GM12872 (cell line): ENCODE measurements at regions not wholly inside any gene's neighbourhood (a gene's known extent, or its start where the extent isn't known, plus 50 kb on each side); places are given as distances from the start of the nearest gene placed in this dataset.

Source experiments
- TF ChIP-seq, protein P1 (sequence below): IDR thresholded peaks from 3 replicates; pipeline ENCODE4 v1.5.1; 2011; ENCODE audit warnings: low read depth, mild to moderate bottlenecking, low read length, moderate library complexity; ENCODE audit not compliant: insufficient read depth

DNA sequence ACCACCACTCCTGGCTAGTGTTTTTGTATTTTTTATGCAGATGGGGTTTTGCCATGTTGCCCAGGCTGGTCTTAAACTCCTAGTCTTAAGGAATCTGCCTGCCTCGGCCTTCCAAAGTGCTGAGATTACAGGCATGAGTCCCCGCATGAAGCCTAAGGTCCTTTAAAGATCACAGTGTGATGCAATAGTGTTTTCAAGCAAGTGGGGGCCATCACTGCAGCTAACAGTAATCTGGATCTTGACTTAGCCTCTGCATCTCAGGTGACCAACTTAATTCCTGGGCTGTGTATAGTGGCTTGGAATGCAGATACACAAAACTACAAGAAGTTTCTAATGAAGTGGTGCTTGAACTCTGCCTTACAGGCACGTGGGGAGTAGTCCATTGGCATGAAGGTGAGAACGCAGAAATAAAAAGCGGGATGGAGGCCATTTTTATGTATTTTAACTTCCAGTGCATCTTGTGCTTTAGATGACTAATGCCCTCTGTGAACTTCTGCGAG is 334.4 kb upstream of the SPRED2 start:
- TF ChIP-seq, protein P1, sequence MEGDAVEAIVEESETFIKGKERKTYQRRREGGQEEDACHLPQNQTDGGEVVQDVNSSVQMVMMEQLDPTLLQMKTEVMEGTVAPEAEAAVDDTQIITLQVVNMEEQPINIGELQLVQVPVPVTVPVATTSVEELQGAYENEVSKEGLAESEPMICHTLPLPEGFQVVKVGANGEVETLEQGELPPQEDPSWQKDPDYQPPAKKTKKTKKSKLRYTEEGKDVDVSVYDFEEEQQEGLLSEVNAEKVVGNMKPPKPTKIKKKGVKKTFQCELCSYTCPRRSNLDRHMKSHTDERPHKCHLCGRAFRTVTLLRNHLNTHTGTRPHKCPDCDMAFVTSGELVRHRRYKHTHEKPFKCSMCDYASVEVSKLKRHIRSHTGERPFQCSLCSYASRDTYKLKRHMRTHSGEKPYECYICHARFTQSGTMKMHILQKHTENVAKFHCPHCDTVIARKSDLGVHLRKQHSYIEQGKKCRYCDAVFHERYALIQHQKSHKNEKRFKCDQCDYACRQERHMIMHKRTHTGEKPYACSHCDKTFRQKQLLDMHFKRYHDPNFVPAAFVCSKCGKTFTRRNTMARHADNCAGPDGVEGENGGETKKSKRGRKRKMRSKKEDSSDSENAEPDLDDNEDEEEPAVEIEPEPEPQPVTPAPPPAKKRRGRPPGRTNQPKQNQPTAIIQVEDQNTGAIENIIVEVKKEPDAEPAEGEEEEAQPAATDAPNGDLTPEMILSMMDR, result no peak

DNA sequence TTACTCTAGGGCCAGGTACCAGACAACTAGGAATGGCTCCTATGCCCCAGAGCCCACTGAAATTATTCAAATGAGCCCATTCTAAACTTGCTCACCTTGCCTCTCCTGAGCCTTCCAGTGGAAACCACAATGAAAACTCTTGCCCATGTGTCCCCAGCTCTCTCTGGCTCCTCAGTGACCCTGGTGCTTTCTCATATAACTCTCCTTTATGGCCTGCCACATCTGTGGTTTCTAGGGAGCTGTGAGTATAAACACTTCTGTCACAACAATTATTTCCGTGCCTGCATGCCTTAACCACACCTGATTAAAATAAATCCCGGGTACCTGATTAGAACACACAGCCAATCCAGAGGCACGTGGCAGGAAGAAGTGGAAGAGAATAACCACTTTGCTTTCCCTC is 333.0 kb upstream of the SPRED2 start:
- TF ChIP-seq, protein P1, result no peak

DNA sequence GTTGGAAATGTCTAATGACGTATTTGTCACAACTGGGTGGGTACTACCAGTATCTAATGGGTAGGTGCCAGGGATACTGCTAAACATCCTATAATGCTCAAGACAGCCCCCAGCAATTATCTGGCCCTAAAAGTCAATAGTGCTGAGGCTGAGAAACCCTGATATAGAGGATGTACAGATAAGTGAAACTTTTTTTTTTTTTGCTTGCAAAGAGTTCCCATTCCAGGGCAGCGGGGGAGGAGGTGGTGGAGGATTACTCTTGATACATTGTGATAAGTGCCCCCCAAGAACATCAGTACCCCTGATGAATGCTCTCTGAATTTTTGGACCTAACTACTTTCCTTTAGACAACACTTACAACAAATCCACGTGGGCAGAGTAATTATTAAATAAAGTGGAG is 329.7 kb upstream of the SPRED2 start:
- TF ChIP-seq, protein P1, result no peak

DNA sequence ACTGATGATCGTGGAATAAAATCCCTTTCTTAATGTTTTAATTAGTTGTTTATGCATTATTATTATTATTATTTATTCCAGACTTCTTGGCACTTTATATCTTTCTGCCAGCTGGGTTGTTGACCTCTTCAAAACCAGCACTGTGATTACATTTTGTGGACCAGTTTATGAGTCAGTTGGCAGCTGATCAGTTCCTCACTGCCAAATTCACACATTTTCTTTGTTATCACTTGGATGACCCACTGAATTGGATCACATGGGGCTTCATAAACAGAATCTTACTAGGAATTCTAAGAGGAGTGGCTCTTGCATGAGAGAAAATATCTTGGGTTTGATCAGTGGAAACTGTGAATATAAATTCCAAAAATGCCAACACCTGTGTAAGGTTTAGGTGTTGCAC is 321.8 kb upstream of the SPRED2 start:
- TF ChIP-seq, protein P1, result no peak

DNA sequence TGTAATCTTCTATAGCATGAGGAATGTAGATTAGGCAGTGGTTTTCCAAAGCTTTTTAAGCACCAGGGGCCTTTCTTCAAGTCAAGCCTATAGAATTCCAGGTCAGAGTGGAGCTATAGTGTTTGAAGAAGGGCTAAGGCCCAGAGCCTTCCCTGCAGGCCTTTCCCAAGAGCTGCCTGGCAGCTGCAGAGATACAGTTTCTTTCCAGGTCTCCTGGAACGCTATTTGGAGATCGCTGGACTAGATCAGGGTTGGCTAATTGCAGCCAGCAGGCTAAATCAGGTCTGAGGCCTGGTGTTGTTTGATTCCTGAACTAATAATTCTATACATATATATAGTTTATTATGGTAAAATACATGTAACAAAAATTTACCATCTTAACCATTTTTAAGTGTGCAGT is 319.0 kb upstream of the SPRED2 start:
- TF ChIP-seq, protein P1, result no peak

DNA sequence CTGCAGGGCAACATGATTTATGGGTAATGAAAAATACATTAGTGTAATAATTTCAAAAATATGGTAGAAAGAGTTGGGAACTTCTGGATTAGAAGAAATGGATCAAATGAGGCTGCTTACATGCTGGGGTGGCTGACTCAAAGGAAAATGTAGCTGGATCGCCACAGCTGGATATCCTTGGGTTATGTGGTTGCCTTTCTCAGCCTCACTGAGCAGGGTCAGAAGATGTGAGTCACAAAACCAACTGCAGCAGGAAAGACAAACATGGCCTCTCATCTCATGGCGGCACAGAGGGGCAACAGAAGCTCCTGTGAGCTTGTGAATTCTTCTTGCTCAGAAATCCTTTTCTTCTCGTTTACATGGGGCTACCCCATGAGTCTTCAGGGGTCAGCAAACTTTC is 317.1 kb upstream of the SPRED2 start:
- TF ChIP-seq, protein P1, result no peak

DNA sequence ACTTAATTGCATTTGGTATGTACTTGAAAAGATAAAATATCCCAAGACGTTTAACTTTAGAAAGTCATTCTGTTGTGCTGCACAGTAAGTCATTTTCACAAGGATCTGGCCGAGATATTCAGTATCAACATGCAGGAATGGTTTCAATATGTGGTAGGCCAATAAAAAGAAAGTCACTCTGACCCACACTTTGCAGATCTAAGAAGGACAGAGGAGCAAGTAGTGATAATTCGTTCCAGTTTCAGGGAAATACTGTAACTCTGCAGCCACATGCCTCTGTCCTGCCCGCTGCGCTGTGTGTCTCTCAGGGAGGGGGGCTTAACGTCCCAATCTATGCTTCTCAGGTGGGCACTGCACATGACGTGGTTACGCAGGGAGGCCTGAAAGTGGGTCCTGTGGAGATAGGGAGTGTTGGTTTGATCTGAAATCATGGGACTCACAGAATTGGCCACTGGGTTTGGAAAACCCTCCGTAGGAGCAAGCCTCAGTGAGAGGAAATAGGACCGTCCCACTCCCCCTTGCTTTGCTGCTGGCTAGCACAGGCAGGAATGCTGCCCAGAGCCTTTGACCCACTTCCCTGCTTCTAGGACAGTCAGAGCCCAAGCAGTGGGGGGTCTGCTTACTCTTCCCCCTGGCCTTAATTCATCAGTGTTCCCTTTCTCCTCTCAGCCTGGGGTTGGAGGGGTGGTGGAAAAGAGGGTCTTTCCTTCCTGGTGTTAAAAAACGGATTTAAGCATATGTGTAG is 314.7 kb upstream of the SPRED2 start:
- TF ChIP-seq, protein P1, result no peak
